ENCODE measurements at regions not wholly inside any gene's neighbourhood (a gene's known extent, or its start where the extent isn't known, plus 50 kb on each side); places are given as distances from the start of the nearest gene placed in this dataset.

GRCh38 chr5:107766439-107766838 is 95.7 kb upstream of the EFNA5 start:
- TF ChIP-seq CTCF (conservative IDR thresholded peaks at IDR 0.05; ENCODE audit: low read depth in 2 of 2) = no peak
- TF ChIP-seq EZH2 (IDR thresholded peaks at IDR 0.05; ENCODE audit: low read depth, unreplicated experiment) = no peak
- no peak for TF ChIP-seq POLR2AphosphoS5 (IDR thresholded peaks at IDR 0.05; ENCODE audit: low read depth)
- no peak for TF ChIP-seq JUNB (IDR thresholded peaks at IDR 0.05; ENCODE audit: unreplicated experiment)
- TF ChIP-seq STAT1 (IDR thresholded peaks at IDR 0.05; ENCODE audit: unreplicated experiment) = no peak
- TF ChIP-seq REST (IDR thresholded peaks at IDR 0.05; ENCODE audit: unreplicated experiment) = no peak
- TF ChIP-seq ETS1 (IDR thresholded peaks at IDR 0.05) = no peak
- no peak for TF ChIP-seq EZH2phosphoT487 (IDR thresholded peaks at IDR 0.05; ENCODE audit: unreplicated experiment)
- TF ChIP-seq NANOG (IDR thresholded peaks at IDR 0.05; ENCODE audit: borderline replicate concordance) = no peak
- no peak for TF ChIP-seq CREB1 (CRISPR knock-in tag; IDR thresholded peaks at IDR 0.05; ENCODE audit: low read depth)
- no peak for TF ChIP-seq ZNF331 (CRISPR knock-in tag; IDR thresholded peaks at IDR 0.05; ENCODE audit: low read depth)
- no peak for TF ChIP-seq ZNF114 (CRISPR knock-in tag; IDR thresholded peaks at IDR 0.05)
- TF ChIP-seq ZNF462 (CRISPR knock-in tag; IDR thresholded peaks at IDR 0.05) = no peak
